NAMALWA (cell line): ENCODE measurements at regions not wholly inside any gene's neighbourhood (a gene's known extent, or its start where the extent isn't known, plus 50 kb on each side); places are given as distances from the start of the nearest gene placed in this dataset.

Source experiments
- DNase-seq: peaks from one replicate; pipeline ENCODE4 v3.0.0-alpha.2; 2015; ENCODE audit warnings: low spot score

DNA sequence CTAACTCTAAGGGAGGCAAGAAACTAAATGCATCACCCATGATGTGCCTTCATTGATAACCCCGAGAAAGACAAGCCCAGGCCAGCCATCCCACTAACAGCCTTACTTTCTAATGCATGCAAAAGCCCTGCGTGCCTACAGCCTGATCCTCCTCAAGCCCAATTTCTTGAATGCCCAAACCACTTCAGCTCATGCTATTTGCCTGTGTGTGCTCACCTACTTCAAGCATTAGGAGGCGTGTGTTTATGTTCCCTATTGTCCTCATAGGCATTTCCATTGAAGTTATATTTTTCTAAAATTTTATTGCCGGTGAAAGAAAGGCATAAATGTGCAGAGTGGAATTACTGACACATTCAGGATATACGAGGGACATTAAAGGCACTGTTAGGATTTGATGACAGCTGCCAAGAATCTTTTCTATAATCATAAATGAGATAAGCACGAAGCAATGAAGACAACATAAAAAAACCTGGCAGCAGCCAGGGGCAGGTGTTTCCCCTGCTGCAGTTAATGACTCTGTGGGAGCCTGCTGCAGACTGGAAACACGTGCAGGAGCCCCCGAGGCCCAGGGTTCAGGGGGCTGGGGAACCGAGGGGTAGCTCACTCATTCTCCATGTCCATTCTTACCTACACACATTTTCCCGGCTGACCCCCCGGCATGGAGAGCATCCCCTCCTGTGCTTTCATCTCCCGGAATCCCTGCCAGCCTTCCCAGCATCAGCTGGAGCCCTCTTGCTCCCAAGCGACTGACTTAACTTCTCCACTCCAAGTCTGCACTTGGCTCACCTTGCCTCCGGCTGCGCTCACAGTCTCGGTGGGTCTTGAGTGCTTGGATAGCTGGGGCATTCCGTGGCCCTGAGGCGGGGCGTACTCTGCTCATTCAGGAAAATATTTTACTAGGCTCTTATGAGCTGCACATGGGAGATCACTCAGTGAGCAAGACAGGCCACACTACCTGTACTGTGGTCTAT, 292.3 kb upstream of the SIX2 start:
- peak; percentile 35 for DNase-seq

DNA sequence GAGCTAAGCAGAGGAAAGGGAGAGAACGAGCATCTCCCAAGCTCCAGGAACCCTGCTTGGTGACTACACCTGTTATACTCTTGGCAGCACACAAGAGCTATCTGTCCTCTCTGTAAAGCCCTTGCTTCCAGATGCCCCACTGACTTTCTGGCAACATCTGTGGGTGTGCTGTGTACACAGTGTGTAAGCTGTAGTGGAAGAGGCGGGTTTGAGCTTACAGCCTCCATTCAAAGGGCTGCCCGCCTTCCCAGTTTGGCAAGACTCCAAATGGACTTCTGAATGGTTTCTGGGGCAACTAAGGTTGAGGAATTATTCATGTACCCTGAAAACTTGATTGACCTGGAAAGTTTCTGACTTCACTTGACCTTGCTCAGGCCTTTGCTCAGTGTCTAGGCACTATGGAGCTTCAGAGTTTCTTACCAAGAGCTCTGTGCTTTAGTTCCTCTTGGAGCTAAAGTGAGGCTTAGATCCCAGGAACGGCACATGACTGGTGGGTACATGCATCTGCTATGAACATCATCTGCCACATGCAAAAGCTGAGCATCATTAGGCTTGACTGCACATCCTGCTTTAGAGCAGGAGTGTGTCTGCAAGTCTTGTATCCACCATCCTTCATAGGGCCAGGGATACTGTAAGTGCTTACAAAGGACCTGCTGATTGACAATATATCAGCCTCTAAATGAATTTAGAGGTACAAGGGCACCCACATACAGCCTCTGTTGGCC, 290.9 kb upstream of the SIX2 start:
- DNase-seq, result no peak

DNA sequence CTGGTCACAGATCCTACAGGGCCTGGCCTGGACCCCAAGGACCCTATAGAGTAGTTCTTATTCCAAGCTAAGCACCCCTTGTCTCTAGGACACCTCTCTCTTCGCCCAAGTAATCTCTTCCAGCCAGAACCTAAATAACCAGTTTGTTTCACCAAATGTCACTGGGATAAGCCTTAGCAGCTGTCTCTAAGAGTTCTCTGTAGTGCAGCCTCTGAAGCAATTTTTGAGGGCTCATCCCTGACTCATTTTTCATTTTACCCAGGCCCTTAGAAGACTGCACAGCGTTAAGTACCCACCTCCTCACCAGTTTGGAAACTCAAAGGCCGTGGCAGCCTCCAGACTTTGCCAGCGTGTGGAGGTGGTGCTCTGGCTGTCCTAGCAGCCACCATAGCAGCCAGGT, 290.1 kb upstream of the SIX2 start:
- no peak for DNase-seq

DNA sequence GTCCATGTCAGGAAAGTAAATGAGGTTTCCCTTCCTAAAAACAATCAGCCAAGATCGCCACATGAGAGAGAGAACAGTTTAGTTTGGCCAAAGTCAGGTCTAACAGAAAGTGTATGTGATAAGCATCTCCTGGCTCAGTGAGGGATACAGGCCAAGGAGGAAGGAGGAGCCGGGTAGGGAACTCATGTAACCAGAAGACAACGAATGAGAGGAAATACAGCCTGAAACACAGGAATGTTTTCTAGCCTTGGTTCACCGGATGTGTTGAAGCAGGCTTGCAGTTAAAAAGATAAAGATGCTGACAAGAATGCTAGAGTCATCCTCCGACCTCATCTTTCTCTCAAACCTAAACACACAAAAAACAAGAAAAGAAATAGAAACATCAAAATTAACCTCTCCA, 283.9 kb upstream of the SIX2 start:
- no peak for DNase-seq

DNA sequence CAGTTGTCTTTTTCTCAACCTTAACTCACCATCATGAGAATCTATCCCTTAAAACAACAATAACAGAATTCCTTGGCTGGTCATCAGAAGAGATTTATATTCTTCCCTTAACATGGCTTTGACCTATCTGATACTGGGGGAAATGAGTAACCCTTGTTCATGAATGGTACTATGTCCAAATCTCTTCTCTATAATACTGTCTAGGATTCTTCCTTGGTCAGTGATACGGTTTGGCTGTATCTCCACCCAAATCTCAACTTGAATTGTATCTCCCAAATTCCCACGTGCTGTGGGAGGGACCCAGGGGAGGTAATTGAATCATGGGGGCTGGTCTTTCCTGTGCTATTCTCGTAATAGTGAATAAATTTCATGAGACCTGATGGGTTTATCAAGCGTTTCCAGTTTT, 282.0 kb upstream of the SIX2 start:
- DNase-seq, result no peak

DNA sequence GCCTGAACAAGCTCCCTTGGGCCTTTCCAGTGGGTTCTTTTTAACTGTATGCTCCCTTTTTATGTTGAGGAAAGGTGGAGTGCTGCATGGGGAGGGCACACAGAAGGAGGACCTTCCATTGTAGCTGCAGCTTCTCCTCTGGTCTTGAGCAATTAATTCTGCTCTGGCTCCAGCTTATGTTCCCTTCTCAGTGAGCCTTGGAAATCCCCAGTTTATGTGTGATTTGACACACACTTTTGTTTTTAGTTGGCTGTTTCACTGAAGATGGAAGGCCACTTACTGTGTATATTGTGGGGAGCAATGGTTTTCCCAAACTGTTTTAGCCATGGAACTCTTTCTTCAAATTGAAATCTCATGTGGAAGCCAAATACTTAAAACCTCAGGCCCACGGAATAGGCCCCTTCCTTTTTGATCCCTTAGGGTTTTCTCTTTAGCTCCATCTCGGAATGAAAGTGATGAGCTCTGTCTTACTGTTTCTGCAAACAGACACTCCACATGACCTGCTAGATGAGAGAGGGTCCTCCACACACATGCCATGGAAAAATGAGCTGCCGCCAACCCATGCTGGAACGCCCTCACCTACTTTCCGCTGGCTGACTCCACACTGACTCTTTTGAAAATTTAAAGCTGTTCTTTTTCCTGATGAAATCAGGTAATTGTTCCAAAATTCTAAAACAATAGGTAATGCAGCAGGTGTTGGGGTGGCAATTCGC, 280.9 kb upstream of the SIX2 start:
- DNase-seq, result no peak

DNA sequence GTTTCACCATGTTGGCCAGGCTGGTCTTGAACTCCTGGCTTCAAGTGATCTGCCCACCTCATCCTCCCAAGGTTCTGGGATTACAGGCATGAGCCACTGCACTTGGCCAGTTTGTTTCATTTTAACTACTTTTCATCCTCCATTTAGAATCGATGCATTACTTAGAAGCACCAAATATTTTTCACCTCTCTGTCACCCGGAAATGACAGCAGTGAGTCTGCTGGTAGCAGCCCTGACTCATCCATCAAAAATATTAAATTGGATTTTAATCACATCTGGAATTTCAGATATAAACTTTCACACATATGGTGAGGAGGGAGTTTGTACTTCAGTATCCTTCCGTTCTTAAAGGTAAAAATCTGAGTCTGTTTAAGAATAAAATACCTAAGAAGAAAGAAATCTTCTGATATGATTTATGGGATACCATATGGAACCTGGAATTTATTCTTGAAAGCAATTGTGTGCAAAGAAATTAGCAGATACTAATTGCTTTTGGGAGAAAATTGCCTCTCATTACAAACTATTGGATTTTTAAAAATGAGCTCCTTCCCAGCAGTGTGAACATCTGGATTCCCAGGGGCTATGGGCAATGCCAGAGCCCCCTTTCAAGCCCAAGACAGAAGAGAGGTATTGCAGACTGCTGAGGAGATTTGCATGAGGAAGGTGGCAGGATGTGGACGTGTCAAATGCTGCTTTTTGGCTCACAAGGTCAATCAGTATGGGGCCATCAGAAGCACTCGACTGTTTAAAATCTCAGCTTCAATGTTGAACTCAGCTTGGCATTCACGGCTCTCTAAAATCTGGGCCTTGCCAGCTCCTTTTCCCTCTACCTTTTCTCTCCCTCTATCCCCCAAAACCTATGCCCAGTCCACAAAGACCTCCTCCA, 279.5 kb upstream of the SIX2 start:
- DNase-seq, result no peak

DNA sequence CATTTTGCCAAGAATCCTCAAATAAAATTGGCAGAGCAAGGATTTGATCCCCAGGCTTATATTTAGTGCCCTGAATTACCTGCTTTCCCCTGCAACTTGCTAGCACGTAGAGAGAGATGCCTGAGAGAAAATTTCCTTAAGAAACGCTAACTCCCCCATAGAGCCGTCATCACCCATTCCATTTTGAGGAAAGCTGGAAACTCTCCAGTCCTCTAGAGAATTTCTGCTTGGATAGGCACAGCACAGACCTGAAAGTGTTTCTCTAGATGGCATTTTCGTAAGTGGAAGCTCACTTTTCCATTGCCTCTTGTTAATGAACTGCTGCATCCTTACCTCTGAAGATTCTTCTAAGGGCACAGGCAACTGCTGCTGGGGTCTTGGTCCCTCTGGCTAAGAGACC, 277.8 kb upstream of the SIX2 start:
- no peak for DNase-seq

DNA sequence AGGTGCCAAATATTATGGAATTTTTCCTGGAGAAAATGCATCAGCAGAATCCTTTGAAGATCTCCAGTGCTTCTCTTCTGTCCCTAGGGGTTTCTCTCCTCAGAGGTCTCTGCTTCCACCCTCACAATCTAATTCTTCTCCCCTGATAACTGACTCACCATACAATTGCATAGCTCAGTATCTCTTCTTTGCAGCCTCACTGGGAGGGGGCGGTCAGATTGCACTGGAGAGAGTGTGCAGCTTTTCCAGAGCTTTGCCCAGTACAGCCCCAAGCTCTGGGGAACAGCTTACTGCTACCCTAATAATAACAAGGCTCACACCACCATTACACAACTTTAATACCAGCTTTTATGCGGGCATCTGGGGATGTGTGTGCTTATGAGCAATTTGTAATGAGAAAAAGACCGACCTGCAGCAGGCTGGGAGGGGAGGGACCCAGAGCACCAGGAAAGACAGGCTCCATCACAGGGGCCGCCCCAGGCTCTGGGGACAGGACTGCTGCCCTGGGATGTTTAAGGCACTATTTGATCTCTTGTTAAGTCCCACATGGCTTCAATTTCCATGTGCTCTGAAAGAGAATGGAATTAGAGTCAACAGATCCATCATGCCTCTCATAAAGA, 276.6 kb upstream of the SIX2 start:
- no peak for DNase-seq

DNA sequence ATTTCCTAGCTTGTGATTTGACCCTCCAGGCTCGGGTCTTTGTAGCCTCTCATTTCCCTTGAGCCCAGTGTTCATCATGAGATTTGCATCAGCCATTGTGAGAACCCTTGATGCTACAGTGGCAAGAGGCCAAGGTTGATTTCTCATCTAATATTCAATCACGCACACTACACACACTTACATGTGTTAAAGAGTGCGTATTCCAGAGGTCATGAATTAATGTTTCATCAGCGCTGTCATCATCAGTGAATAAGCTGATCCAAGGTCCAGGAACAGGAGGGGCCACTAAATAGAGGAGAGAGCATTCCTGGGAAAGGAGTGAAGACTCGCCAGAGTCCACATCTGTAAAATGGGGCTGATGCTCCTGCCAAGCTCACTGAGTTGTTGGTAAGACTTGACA, 276.1 kb upstream of the SIX2 start:
- no peak for DNase-seq

DNA sequence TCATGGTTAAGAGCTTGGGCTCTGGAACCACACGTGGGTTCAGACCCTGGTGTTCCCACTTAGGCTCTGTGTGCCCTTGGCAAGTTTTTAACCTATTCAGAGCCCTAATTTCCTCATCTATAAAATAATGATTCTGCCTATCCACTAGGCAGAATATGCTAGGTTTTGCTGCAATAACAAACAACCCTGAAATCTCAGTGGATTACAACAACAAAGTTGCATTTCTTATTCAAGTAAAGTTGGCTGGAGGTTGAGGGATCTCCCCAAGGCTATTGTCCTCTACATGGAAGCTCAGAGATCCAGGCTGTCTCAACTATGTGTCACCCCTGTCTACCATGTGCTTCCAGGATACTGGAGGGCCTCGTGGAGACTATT, 275.4 kb upstream of the SIX2 start:
- no peak for DNase-seq

DNA sequence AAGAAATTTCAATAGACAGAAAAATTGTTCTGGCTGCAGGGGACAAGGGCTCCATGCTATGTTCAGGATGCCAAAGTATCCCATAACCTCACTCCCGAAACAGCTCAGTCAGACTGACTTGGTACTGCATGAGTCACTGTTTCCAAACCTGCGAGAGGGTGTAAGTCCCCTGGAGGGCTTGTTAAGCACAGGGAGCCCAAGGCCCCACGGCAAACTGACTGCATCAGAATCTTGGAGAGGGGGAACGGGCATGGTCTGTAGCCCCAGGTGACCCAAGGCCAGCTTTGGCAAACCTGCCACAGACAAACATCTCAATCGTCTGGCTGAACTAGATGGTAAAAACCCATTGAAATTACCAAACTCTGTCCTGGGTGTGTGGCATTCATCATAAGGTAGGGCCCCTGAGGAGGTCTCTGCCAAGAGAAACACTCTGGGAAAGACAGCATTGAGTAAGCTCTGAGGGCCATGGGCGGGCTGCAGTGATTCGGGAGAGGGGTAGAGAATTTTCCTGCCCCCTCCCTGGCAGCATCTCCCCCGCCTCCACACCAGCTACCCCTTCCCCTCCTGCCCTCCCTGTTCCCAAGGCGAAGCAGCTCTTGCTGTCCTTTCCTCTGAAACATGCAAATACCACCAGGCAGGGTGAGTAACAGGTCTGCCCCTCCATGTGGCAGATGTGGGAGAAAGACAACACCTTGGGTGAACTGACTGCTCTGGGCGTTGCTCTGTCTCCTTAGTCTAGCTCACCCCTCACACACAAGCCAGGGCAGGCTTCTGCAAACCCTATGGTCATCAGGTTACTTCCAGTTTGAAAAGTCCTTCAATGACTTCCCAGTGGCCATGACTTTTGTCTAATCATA, 274.7 kb upstream of the SIX2 start:
- DNase-seq, result no peak

DNA sequence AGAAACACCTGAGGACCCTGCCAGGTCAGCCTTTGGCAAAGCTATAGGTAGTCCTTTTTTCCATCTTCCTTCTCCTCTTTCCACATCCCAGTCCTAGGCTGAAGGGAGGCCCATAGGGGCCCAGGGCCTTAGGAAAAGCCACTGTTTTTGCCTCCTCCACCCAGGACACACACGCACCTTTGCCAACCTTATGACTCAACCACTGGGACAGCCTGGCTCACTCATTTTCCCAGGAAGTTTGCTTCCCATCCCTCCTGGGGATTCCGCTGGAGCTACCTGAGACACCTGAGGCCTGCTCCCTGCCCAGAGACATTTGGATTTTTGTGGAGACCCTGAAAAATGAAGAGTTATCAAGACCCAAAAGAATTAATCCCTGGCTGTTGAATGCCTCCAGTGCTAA, 273.4 kb upstream of the SIX2 start:
- no peak for DNase-seq

DNA sequence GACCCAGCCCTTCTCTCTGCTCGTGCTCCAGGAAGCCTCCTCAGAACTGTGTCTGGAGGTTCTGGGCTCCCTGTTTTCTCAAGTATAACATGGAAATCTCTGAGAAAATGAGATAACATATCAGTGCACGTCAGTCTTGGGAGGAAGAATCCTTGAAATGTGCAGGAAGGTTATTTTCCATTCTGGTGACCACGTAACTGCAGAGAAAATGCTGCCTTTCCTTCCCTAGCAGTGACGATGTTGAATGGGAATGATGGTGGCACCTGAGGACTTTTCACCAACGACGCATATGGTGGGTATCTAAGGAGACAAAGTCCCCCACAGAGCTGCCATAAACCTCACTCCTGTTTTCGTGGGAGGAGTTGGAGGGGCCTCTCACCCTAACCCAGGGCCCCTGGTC, 272.1 kb upstream of the SIX2 start:
- DNase-seq, result no peak

DNA sequence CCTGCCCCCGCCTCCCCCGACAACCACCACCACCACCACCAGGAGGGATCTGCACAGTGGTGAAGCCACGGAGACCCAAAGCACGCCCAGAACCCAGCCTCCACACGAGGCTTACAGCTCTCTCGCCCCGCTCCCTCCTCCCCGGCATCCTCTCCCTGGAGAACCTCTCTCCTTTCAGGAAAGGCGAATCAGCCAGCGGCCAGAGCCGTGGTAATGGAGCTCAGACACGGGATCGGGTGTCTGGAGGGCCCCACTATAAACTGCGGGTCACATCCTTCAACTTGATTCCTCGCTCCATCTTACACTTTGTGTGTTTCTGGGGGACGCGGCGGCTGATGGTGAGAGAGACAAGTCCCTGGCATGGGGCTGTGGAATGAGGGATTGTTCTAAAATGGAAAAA, 271.5 kb upstream of the SIX2 start:
- DNase-seq, result no peak

DNA sequence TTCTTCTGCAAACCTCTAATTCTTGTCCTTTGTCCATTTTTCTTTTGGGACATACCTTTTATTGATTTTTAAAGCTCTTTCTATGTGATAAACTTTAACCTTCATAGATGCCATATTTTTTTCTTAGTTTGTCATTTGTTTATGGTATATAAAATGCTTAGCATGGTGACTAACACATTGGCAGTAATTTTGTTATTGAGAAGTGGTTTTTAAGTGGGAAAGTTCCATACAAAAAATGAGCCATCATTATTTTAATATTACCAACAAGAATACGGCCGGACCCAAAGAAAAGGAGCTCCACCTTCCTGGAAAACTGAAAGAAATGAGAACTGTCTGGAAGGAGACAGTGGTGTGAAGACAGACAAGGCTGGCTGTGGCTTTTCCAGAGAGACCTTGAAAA, 270.1 kb upstream of the SIX2 start:
- DNase-seq, result no peak

DNA sequence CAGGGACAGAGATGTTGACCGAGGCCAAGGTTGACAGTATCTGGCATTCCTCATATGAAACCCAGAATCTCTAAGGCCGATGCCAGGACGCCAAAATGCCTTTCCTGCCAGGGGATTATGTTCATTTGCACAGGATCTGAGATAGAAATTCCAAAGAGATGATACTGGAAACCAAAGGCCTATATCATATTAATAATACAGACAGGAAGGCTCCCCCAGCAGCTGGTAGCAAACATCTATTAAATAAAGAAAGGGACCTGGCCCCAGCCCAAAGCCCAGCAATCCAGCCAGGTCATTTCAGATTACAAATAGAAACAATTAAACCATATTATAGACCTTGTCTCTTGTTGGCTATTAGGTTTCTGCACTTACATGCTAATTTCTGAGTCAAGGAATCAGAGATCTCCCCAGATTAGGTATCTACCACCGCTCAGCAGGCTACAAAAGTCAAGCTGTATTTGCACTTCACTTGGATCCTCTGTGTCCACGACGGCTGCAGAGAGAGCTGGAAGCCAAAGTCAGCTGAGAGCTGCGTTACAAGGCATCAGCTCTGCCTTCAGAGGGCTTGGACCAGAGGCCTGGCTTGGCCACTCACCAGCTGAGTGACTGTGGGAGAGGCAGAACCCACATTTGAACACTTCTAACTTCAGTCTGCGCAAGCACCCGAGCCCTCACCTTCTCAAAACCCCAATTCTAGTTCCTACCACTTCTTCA, 269.3 kb upstream of the SIX2 start:
- DNase-seq, result no peak

DNA sequence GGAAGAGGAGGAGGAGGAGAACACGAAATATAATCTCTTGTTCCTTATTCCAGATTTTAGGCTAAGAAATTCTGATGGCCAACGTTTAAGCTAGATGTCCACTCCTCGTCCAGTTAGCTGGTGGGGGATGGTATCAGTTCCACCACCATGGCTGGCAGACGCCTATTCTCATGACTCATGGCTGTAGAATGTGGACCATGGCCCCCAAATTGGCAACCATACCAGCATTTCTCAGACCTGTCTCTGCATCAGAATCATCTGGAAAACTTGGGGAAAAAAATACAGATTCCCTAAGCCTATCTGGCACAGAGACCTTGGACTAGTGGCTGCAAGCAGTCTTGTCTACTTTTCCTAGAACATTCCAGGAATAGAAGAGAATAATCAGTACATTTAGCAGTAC, 267.7 kb upstream of the SIX2 start:
- no peak for DNase-seq

DNA sequence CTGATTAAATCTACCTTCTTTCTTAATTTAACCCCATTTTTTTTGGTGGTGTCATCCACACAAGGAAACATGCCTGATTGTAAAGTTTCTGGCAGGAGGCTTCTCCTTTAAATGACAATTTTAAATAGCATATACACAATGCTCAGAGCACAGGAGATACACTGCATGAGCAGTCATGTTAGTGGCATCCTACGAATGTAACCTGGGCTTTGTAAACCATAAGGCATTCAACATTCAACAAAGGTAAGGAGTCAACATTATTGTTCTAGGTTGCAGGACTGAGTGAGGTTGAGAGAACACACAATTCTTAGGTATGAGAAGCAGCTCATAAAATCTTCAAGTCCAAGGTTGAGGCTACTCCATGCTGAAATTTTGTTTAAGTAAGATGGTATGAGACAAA, 266.6 kb upstream of the SIX2 start:
- DNase-seq, result no peak
